ENCODE measurements at regions not wholly inside any gene's neighbourhood (a gene's known extent, or its start where the extent isn't known, plus 50 kb on each side); places are given as distances from the start of the nearest gene placed in this dataset.

GRCh38 chr18:41263956-41264355 is 691.1 kb upstream of the PIK3C3 start:
- no peaks in the 10 kb centered on the region for H3K9me3 ChIP-seq
- H3K27me3 ChIP-seq = no peaks in the 10 kb centered on the region
- H3K27ac ChIP-seq = no peak overlapping the region
- H3K36me3 ChIP-seq = no peaks in the 10 kb centered on the region
- TF ChIP-seq POLR2A (IDR thresholded peaks at IDR 0.05) (no peak), CTCF (IDR thresholded peaks at IDR 0.05) (no peak), EP300 (IDR thresholded peaks at IDR 0.05) (no peak)
- no peaks in the 10 kb centered on the region for H3K4me1 ChIP-seq
- no peak overlapping the region for H3K4me3 ChIP-seq
- DNase-seq (ENCODE audit: low spot score in 2 of 2) = no peak
- WGBS, 2 donors = 72 to 85% methylated on average over 1 of the region's 1 CpG

GRCh38 chr18:41262688-41263087 is 692.3 kb upstream of the PIK3C3 start:
- H3K4me3 ChIP-seq = no peak overlapping the region
- no peak for DNase-seq (ENCODE audit: low spot score in 2 of 2)
- no peaks in the 10 kb centered on the region for H3K4me1 ChIP-seq
- H3K36me3 ChIP-seq = no peaks in the 10 kb centered on the region
- H3K27ac ChIP-seq = no peak overlapping the region
- TF ChIP-seq CTCF (IDR thresholded peaks at IDR 0.05) (no peak), POLR2A (IDR thresholded peaks at IDR 0.05) (no peak), EP300 (IDR thresholded peaks at IDR 0.05) (no peak)
- H3K27me3 ChIP-seq = no peaks in the 10 kb centered on the region
- 83 to 86% methylated on average over 6 of the region's 6 CpGs for WGBS, 2 donors
- no peaks in the 10 kb centered on the region for H3K9me3 ChIP-seq

GRCh38 chr18:41244591-41245037 is 710.4 kb upstream of the PIK3C3 start:
- Histone ChIP-seq H3K9me3 (peaks cover 0 to 5% (median 0%) of the 10 kb centered on the region in 4 donors), H3K27ac (no peak overlapping the region), H3K4me3 (no peak overlapping the region), H3K4me1 (no peaks in the 10 kb centered on the region), H3K36me3 (no peaks in the 10 kb centered on the region), H3K27me3 (no peaks in the 10 kb centered on the region)
- WGBS, 2 donors = 61 to 79% methylated on average over 3 of the region's 3 CpGs
- TF ChIP-seq EP300 (IDR thresholded peaks at IDR 0.05) (no peak), CTCF (IDR thresholded peaks at IDR 0.05) (no peak), POLR2A (IDR thresholded peaks at IDR 0.05) (no peak)
- DNase-seq (ENCODE audit: low spot score in 2 of 2) = no peak

GRCh38 chr18:41237317-41237716 is 717.7 kb upstream of the PIK3C3 start:
- Histone ChIP-seq H3K27ac (no peak overlapping the region), H3K27me3 (no peaks in the 10 kb centered on the region), H3K4me3 (no peak overlapping the region), H3K9me3 (peaks cover 0 to 9% (median 0%) of the 10 kb centered on the region in 4 donors), H3K4me1 (no peaks in the 10 kb centered on the region), H3K36me3 (no peaks in the 10 kb centered on the region)
- WGBS, 2 donors = 91 to 96% methylated on average over 1 of the region's 1 CpG
- no peak for DNase-seq (ENCODE audit: low spot score in 2 of 2)
- no peak for TF ChIP-seq CTCF (IDR thresholded peaks at IDR 0.05)
- no peak for TF ChIP-seq POLR2A (IDR thresholded peaks at IDR 0.05)
- no peak for TF ChIP-seq EP300 (IDR thresholded peaks at IDR 0.05)

- Histone ChIP-seq H3K27ac (no peak overlapping the region), H3K4me3 (no peak overlapping the region), H3K27me3 (no peaks in the 10 kb centered on the region), H3K4me1 (no peaks in the 10 kb centered on the region), H3K9me3 (no peaks in the 10 kb centered on the region), H3K36me3 (no peaks in the 10 kb centered on the region)
- no peak for DNase-seq (ENCODE audit: low spot score in 2 of 2)
- TF ChIP-seq CTCF (IDR thresholded peaks at IDR 0.05) = no peak
- no peak for TF ChIP-seq EP300 (IDR thresholded peaks at IDR 0.05)
- TF ChIP-seq POLR2A (IDR thresholded peaks at IDR 0.05) = no peak
- 77 to 82% methylated on average over 3 of the region's 3 CpGs for WGBS, 2 donors
Observed at GRCh38 chr18:41231681-41232080, 723.4 kb upstream of the PIK3C3 start.
